Lung (tissue), 11 donors: ENCODE measurements at regions not wholly inside any gene's neighbourhood (a gene's known extent, or its start where the extent isn't known, plus 50 kb on each side); places are given as distances from the start of the nearest gene placed in this dataset.

ENCODE experiments used
- ATAC-seq: fragments of 200-7000 bp; cut with Tn5 transposase; one replicate; pipeline ENCODE4 v1.9.1; 2020; ENCODE audit warnings: moderate number of reproducible peaks; ENCODE audit not compliant: insufficient read depth, low FRiP score
- DNase-seq, 3 donors: peaks; one replicate each; pipeline ENCODE4 v3.0.0-alpha.2; 2013 to 2017
- H3K27ac ChIP-seq, 2 donors: one replicate each; pipeline ENCODE4 v1.5.1; 2013; ENCODE audit warnings: mild to moderate bottlenecking in 2 of 2, moderate library complexity in 2 of 2, control low read depth in 1 of 2, inconsistent platforms in 1 of 2, low read depth in 1 of 2, low read length in 1 of 2
- H3K27me3 ChIP-seq, 3 donors: one replicate each; pipeline ENCODE4 v1.5.1; 2013; ENCODE audit warnings: low read length in 2 of 3; ENCODE audit not compliant: control insufficient read depth in 3 of 3, insufficient read depth in 3 of 3
- H3K36me3 ChIP-seq, 4 donors: one replicate each; pipeline ENCODE4 v1.5.1; 2013; ENCODE audit warnings: low read length in 4 of 4, mild to moderate bottlenecking in 1 of 4, moderate library complexity in 1 of 4; ENCODE audit not compliant: control insufficient read depth in 4 of 4, insufficient read depth in 4 of 4
- H3K4me1 ChIP-seq, 5 donors: one replicate each; pipeline ENCODE4 v1.5.1; 2013; ENCODE audit warnings: low read length in 5 of 5, mild to moderate bottlenecking in 2 of 5, moderate library complexity in 1 of 5; ENCODE audit not compliant: control insufficient read depth in 5 of 5, insufficient read depth in 5 of 5
- H3K4me3 ChIP-seq: one replicate; pipeline ENCODE4 v1.5.1; 2013; ENCODE audit warnings: mild to moderate bottlenecking, control low read depth, moderate library complexity
- H3K9ac ChIP-seq, 2 donors: one replicate each; pipeline ENCODE4 v1.5.1; 2013; ENCODE audit warnings: low read length in 2 of 2, control low read depth in 1 of 2; ENCODE audit not compliant: insufficient read depth in 1 of 2
- H3K9me3 ChIP-seq, 4 donors: one replicate each; pipeline ENCODE4 v1.5.1; 2013; ENCODE audit warnings: low read length in 3 of 4, mild to moderate bottlenecking in 1 of 4, moderate library complexity in 1 of 4; ENCODE audit not compliant: control insufficient read depth in 4 of 4, insufficient read depth in 3 of 4
- WGBS, 2 donors: extraction: QIAGEN DNeasy Blood & Tissue Kit; methylation state at CpG; one replicate each; pipeline ENCODE4 v1.1.7; 2013; 5-methylcytosine and 5-hydroxymethylcytosine counted together
- TF ChIP-seq, protein P1 (sequence below): IDR thresholded peaks from 2 replicates; pipeline ENCODE4 v1.5.1; 2012; ENCODE audit warnings: mild to moderate bottlenecking; ENCODE audit errors: control extremely low read depth, extremely low read depth
- donor health status: control.
- donor health status: control.
- donor health status: Bipolar disorder and iron deficiency.
- donor health status: healthy.
- donor health status: DM: yes; HTN: yes; CAD: no.

GRCh38 chr5:85952680-85953079, 665.1 kb upstream of the COX7C start:
- Histone ChIP-seq H3K27ac (no peak overlapping the region), H3K4me3 (no peak overlapping the region), H3K4me1 (no peaks in the 10 kb centered on the region), H3K9me3 (peaks cover 0 to 4% (median under 1%) of the 10 kb centered on the region in 4 donors), H3K36me3 (no peaks in the 10 kb centered on the region), H3K9ac (no peak overlapping the region), H3K27me3 (no peaks in the 10 kb centered on the region)
- DNase-seq (no peak), ATAC-seq (no peak)
- 90% methylated on average over 2 of the region's 2 CpGs for WGBS, 2 donors
- TF ChIP-seq, protein P1, sequence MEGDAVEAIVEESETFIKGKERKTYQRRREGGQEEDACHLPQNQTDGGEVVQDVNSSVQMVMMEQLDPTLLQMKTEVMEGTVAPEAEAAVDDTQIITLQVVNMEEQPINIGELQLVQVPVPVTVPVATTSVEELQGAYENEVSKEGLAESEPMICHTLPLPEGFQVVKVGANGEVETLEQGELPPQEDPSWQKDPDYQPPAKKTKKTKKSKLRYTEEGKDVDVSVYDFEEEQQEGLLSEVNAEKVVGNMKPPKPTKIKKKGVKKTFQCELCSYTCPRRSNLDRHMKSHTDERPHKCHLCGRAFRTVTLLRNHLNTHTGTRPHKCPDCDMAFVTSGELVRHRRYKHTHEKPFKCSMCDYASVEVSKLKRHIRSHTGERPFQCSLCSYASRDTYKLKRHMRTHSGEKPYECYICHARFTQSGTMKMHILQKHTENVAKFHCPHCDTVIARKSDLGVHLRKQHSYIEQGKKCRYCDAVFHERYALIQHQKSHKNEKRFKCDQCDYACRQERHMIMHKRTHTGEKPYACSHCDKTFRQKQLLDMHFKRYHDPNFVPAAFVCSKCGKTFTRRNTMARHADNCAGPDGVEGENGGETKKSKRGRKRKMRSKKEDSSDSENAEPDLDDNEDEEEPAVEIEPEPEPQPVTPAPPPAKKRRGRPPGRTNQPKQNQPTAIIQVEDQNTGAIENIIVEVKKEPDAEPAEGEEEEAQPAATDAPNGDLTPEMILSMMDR, result no peak

- TF ChIP-seq, protein P1, result no peak
- H3K27me3 ChIP-seq, result no peaks in the 10 kb centered on the region
- no peak for ATAC-seq
- no peaks in the 10 kb centered on the region for H3K9me3 ChIP-seq
- no peak overlapping the region for H3K27ac ChIP-seq
- no peak for DNase-seq
- H3K9ac ChIP-seq, result no peak overlapping the region
- 80 to 85% methylated on average over 4 of the region's 4 CpGs for WGBS, 2 donors
- no peak overlapping the region for H3K4me3 ChIP-seq
- no peaks in the 10 kb centered on the region for H3K36me3 ChIP-seq
- no peaks in the 10 kb centered on the region for H3K4me1 ChIP-seq
These were observed 650.1 kb upstream of the COX7C start for GRCh38 chr5:85967681-85968080.

GRCh38 chr5:85972539-85972938, 645.2 kb upstream of the COX7C start:
- DNase-seq (no peak), ATAC-seq (no peak)
- H3K27me3 ChIP-seq, result no peaks in the 10 kb centered on the region
- H3K9ac ChIP-seq, result no peak overlapping the region
- H3K27ac ChIP-seq, result no peak overlapping the region
- 89 to 90% methylated on average over 4 of the region's 4 CpGs for WGBS, 2 donors
- no peak overlapping the region for H3K4me3 ChIP-seq
- TF ChIP-seq, protein P1, result no peak
- no peaks in the 10 kb centered on the region for H3K36me3 ChIP-seq
- no peaks in the 10 kb centered on the region for H3K9me3 ChIP-seq
- H3K4me1 ChIP-seq, result no peaks in the 10 kb centered on the region

DNA sequence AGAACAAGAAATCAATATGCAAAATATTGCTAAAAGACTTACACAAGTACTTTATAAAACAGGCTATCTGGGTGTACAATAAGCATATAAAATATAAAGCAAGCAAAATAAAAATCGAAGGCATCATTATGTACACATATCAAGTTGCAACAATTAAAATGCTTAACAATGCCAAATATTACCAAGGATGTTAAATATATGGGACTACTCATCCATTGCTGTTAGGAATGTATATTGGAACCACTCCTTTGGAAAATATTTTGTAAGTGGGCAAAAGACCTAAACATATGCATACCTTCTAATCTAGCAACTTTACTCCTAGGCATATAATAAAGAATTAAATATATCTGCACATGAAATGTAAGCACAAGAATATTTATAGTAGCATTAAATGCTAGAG, 632.6 kb upstream of the COX7C start:
- H3K9me3 ChIP-seq, result no peaks in the 10 kb centered on the region
- TF ChIP-seq, protein P1, result no peak
- 81 to 89% methylated on average over 1 of the region's 1 CpG for WGBS, 2 donors
- H3K27ac ChIP-seq, result no peak overlapping the region
- H3K4me1 ChIP-seq, result no peaks in the 10 kb centered on the region
- ATAC-seq, result no peak
- H3K9ac ChIP-seq, result no peak overlapping the region
- no peak for DNase-seq
- H3K4me3 ChIP-seq, result no peak overlapping the region
- H3K36me3 ChIP-seq, result no peaks in the 10 kb centered on the region
- H3K27me3 ChIP-seq, result no peaks in the 10 kb centered on the region
